Liver (tissue), 3 donors: ENCODE measurements at regions not wholly inside any gene's neighbourhood (a gene's known extent, or its start where the extent isn't known, plus 50 kb on each side); places are given as distances from the start of the nearest gene placed in this dataset.

Experiments
- EGR1 ChIP-seq, 2 donors: IDR thresholded peaks; 2 replicates each; pipeline ENCODE4 v1.6.1; 2016 to 2018; ENCODE audit warnings: antibody characterized with exemption in 2 of 2, low read depth in 2 of 2
- FOXA2 ChIP-seq: IDR thresholded peaks from 2 replicates; pipeline ENCODE4 v1.6.1; 2016; ENCODE audit warnings: antibody characterized with exemption
- GABPA ChIP-seq, 2 donors: IDR thresholded peaks in 1 of 2; conservative IDR thresholded peaks in 1 of 2; 2 replicates each; pipeline ENCODE4 v1.6.1; 2016; ENCODE audit warnings: antibody characterized with exemption in 2 of 2, mild to moderate bottlenecking in 1 of 2, moderate library complexity in 1 of 2
- HNF4A ChIP-seq, 2 donors: conservative IDR thresholded peaks; 2 replicates each; pipeline ENCODE4 v1.6.1; 2016; ENCODE audit warnings: antibody characterized with exemption in 2 of 2, mild to moderate bottlenecking in 2 of 2
- NR2F2 ChIP-seq: IDR thresholded peaks from 2 replicates; pipeline ENCODE4 v1.6.1; 2016; ENCODE audit warnings: antibody characterized with exemption
- RAD21 ChIP-seq, 2 donors: IDR thresholded peaks; 2 replicates each; pipeline ENCODE4 v1.6.1; 2016; ENCODE audit warnings: antibody characterized with exemption in 2 of 2, mild to moderate bottlenecking in 2 of 2
- RXRA ChIP-seq, 2 donors: IDR thresholded peaks; 2 replicates each; pipeline ENCODE4 v1.6.1; 2017 to 2018; ENCODE audit warnings: antibody characterized with exemption in 2 of 2, mild to moderate bottlenecking in 1 of 2
- TAF1 ChIP-seq: conservative IDR thresholded peaks from 2 replicates; pipeline ENCODE4 v1.6.1; 2016; ENCODE audit warnings: antibody characterized with exemption, mild to moderate bottlenecking
- YY1 ChIP-seq: IDR thresholded peaks from 2 replicates; pipeline ENCODE4 v1.6.1; 2016; ENCODE audit warnings: antibody characterized with exemption, mild to moderate bottlenecking
- TF ChIP-seq, protein P1 (sequence below): IDR thresholded peaks from 2 replicates; pipeline ENCODE4 v1.6.1; 2016; ENCODE audit warnings: antibody characterized with exemption
- TF ChIP-seq, protein P2 (sequence below): fragments of 150-350 bp; IDR thresholded peaks from 2 replicates; pipeline ENCODE4 v1.5.1; 2017; ENCODE audit warnings: improper control_type of control experiment, low read depth, low read length; ENCODE audit not compliant: missing input control
- TF ChIP-seq, protein P3 (sequence below): IDR thresholded peaks from 2 replicates; pipeline ENCODE4 v1.6.1; 2016; ENCODE audit warnings: antibody characterized with exemption, mild to moderate bottlenecking
- TF ChIP-seq, protein P4 (sequence below): IDR thresholded peaks from 2 replicates; pipeline ENCODE4 v1.6.1; 2016; ENCODE audit warnings: antibody characterized with exemption
- TF ChIP-seq, protein P5 (sequence below): IDR thresholded peaks from 2 replicates; pipeline ENCODE4 v1.6.1; 2016; ENCODE audit warnings: antibody characterized with exemption
- donor health status: healthy.
- donor health status: healthy.

DNA sequence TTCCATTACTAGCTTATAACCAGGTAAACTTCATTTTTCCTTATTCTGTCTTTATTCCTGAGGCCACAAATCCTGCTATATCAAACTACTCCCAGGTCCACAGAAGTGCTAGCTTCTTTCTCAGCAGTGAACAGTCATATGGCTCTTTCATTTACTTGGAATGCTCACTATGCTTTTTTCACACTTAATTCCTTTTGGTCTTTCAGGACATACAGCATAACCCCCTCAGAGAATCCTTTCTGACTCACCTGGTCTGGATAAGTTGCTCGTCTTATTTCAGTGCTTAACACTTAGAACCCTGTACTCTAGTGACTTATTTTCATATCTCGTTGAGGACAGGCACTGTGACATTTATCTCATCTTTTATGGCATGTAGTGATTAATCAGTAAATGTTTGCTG, 325.0 kb upstream of the UBE2E3 start:
- TF ChIP-seq, protein P1, sequence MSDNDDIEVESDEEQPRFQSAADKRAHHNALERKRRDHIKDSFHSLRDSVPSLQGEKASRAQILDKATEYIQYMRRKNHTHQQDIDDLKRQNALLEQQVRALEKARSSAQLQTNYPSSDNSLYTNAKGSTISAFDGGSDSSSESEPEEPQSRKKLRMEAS = no peak
- TF ChIP-seq RXRA (IDR thresholded peaks at IDR 0.05) = no peak
- TF ChIP-seq, protein P2, sequence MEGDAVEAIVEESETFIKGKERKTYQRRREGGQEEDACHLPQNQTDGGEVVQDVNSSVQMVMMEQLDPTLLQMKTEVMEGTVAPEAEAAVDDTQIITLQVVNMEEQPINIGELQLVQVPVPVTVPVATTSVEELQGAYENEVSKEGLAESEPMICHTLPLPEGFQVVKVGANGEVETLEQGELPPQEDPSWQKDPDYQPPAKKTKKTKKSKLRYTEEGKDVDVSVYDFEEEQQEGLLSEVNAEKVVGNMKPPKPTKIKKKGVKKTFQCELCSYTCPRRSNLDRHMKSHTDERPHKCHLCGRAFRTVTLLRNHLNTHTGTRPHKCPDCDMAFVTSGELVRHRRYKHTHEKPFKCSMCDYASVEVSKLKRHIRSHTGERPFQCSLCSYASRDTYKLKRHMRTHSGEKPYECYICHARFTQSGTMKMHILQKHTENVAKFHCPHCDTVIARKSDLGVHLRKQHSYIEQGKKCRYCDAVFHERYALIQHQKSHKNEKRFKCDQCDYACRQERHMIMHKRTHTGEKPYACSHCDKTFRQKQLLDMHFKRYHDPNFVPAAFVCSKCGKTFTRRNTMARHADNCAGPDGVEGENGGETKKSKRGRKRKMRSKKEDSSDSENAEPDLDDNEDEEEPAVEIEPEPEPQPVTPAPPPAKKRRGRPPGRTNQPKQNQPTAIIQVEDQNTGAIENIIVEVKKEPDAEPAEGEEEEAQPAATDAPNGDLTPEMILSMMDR = no peak
- no peak for TF ChIP-seq GABPA (IDR thresholded peaks at IDR 0.05 in 1 of 2, conservative IDR thresholded peaks at IDR 0.05 in 1 of 2)
- TF ChIP-seq TAF1 = no peak
- TF ChIP-seq RAD21 (IDR thresholded peaks at IDR 0.05) = no peak
- TF ChIP-seq EGR1 (IDR thresholded peaks at IDR 0.05; ENCODE audit: low read depth in 2 of 2) = no peak
- TF ChIP-seq, protein P3, sequence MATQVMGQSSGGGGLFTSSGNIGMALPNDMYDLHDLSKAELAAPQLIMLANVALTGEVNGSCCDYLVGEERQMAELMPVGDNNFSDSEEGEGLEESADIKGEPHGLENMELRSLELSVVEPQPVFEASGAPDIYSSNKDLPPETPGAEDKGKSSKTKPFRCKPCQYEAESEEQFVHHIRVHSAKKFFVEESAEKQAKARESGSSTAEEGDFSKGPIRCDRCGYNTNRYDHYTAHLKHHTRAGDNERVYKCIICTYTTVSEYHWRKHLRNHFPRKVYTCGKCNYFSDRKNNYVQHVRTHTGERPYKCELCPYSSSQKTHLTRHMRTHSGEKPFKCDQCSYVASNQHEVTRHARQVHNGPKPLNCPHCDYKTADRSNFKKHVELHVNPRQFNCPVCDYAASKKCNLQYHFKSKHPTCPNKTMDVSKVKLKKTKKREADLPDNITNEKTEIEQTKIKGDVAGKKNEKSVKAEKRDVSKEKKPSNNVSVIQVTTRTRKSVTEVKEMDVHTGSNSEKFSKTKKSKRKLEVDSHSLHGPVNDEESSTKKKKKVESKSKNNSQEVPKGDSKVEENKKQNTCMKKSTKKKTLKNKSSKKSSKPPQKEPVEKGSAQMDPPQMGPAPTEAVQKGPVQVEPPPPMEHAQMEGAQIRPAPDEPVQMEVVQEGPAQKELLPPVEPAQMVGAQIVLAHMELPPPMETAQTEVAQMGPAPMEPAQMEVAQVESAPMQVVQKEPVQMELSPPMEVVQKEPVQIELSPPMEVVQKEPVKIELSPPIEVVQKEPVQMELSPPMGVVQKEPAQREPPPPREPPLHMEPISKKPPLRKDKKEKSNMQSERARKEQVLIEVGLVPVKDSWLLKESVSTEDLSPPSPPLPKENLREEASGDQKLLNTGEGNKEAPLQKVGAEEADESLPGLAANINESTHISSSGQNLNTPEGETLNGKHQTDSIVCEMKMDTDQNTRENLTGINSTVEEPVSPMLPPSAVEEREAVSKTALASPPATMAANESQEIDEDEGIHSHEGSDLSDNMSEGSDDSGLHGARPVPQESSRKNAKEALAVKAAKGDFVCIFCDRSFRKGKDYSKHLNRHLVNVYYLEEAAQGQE = no peak
- TF ChIP-seq NR2F2 = no peak
- TF ChIP-seq YY1 = no peak
- no peak for TF ChIP-seq FOXA2
- no peak for TF ChIP-seq HNF4A (conservative IDR thresholded peaks at IDR 0.05)
- TF ChIP-seq, protein P4, sequence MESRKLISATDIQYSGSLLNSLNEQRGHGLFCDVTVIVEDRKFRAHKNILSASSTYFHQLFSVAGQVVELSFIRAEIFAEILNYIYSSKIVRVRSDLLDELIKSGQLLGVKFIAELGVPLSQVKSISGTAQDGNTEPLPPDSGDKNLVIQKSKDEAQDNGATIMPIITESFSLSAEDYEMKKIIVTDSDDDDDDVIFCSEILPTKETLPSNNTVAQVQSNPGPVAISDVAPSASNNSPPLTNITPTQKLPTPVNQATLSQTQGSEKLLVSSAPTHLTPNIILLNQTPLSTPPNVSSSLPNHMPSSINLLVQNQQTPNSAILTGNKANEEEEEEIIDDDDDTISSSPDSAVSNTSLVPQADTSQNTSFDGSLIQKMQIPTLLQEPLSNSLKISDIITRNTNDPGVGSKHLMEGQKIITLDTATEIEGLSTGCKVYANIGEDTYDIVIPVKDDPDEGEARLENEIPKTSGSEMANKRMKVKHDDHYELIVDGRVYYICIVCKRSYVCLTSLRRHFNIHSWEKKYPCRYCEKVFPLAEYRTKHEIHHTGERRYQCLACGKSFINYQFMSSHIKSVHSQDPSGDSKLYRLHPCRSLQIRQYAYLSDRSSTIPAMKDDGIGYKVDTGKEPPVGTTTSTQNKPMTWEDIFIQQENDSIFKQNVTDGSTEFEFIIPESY = no peak
- TF ChIP-seq, protein P5, sequence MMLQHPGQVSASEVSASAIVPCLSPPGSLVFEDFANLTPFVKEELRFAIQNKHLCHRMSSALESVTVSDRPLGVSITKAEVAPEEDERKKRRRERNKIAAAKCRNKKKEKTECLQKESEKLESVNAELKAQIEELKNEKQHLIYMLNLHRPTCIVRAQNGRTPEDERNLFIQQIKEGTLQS = no peak
